ENCODE measurements at regions not wholly inside any gene's neighbourhood (a gene's known extent, or its start where the extent isn't known, plus 50 kb on each side); places are given as distances from the start of the nearest gene placed in this dataset.

DNA sequence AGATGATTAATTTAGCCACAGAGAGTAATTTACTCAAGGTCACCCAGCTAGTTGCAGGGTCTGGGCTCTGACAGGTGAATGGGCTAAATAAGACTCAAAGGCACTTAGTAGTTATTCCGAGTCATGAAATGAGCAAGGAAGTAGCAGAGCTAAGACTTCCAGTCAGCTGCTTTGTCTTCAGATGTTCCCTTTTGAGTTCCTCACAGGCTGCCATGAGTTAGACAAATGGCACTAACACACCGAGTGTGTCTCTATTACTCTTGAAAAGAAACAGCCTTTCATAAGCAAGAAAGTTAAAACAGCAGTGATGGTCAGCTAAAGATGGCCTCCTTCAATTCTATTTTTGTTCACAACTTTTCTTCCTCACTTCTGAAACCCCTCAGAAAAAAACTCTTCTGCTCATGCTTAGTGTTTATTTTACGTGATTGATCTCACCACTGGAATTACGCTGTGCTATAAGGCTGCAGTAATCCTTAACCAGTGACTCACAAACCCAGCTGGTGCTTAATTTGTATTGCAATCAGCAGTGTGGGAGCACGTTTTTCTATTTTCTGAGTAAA is 389.1 kb downstream of the AASDHPPT start:
- no peak overlapping the region for H3K4me3 ChIP-seq (ENCODE audit: low read depth, low read length)
- TF ChIP-seq, protein P1, sequence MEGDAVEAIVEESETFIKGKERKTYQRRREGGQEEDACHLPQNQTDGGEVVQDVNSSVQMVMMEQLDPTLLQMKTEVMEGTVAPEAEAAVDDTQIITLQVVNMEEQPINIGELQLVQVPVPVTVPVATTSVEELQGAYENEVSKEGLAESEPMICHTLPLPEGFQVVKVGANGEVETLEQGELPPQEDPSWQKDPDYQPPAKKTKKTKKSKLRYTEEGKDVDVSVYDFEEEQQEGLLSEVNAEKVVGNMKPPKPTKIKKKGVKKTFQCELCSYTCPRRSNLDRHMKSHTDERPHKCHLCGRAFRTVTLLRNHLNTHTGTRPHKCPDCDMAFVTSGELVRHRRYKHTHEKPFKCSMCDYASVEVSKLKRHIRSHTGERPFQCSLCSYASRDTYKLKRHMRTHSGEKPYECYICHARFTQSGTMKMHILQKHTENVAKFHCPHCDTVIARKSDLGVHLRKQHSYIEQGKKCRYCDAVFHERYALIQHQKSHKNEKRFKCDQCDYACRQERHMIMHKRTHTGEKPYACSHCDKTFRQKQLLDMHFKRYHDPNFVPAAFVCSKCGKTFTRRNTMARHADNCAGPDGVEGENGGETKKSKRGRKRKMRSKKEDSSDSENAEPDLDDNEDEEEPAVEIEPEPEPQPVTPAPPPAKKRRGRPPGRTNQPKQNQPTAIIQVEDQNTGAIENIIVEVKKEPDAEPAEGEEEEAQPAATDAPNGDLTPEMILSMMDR (conservative IDR thresholded peaks at IDR 0.05; ENCODE audit: low read depth, low read length), result no peak
- DNase-seq (ENCODE audit: low read depth), result peak; percentile 93

GRCh38 chr11:106467501-106467900 is 390.0 kb downstream of the AASDHPPT start:
- TF ChIP-seq, protein P1 (conservative IDR thresholded peaks at IDR 0.05; ENCODE audit: low read depth, low read length), result no peak
- no peak for DNase-seq (ENCODE audit: low read depth)
- no peak overlapping the region for H3K4me3 ChIP-seq (ENCODE audit: low read depth, low read length)

DNA sequence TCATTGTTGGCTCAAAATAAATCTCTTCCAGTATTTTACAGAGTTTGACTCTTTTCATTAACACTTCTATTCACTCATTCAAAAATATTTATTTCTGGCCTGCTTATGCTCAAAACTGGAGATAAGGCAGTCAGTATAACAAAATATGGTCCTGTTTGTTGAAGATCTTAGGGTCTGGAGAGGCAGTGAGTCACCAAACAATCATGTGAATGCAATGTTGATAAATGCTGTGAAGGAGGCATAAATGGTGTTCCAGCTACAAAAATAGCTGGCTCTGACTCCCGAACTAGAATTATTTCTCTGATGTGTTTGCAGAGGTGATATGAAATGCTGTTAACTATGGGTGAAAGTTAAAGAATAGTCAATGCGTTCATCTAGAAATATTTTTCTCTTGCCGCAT is 390.6 kb downstream of the AASDHPPT start:
- TF ChIP-seq, protein P1 (conservative IDR thresholded peaks at IDR 0.05; ENCODE audit: low read depth, low read length), result no peak
- H3K4me3 ChIP-seq (ENCODE audit: low read depth, low read length), result no peak overlapping the region
- DNase-seq (ENCODE audit: low read depth), result peak; percentile 78

DNA sequence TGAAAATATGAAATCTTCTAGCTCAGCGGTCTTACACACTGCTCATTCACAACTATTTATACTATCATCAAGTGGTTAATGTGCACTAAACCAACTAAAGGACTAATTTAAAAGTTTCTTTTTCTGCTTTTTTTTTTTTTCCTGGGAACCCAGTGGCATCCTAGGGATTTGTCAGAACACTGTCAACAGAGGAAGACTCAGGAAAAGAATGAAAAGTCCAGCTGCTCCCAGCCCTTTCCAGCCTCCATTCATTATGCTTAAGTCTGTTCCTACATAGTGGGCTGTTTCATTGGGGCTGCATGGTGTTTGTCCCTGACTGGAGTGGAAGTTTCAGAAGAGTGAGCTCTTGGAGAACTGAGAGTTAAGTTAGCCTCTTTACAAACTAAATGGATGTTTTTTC is 391.1 kb downstream of the AASDHPPT start:
- peak; percentile 14 for DNase-seq (ENCODE audit: low read depth)
- H3K4me3 ChIP-seq (ENCODE audit: low read depth, low read length), result no peak overlapping the region
- TF ChIP-seq, protein P1 (conservative IDR thresholded peaks at IDR 0.05; ENCODE audit: low read depth, low read length), result no peak

DNA sequence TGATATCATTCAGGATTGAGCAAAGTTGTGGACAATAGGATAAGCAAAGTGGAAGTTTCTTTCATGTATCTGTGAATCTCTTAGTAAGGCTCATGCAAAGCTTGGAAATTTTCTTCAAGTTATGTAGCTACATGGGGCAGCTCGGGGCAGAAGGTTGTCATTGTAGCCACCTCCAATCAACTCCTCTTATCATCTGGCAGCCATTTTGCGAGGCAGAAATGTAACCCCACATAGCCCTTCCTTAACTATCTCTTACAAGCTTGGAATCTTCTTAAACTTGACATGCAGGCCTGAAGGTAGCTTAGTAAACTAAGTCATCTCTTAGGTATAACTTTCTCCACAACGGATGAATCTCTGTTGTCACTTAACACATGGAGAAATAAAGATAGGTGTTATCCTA is 392.8 kb downstream of the AASDHPPT start:
- DNase-seq (ENCODE audit: low read depth), result no peak
- TF ChIP-seq, protein P1 (conservative IDR thresholded peaks at IDR 0.05; ENCODE audit: low read depth, low read length), result no peak
- no peak overlapping the region for H3K4me3 ChIP-seq (ENCODE audit: low read depth, low read length)

DNA sequence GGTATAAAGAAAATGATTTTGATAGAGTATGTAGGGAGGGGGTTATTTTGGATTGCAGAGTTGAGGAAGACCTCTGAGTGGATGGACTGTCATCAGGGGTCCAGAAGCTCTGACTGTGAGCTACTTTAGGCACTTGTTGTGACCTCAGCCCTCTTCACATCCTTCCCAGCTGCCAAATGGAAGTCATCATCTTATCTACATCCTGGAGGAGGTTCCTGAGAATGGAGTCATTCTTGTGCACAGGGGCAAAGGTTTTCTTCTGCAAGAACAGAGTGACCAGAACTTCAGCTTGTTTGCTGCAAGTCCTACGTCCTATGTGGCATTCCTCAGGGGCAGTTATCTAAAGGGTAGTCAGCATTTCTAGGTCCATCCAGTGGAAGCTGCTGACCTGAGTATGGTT is 393.8 kb downstream of the AASDHPPT start:
- no peak overlapping the region for H3K4me3 ChIP-seq (ENCODE audit: low read depth, low read length)
- TF ChIP-seq, protein P1 (conservative IDR thresholded peaks at IDR 0.05; ENCODE audit: low read depth, low read length), result no peak
- DNase-seq (ENCODE audit: low read depth), result peak; percentile 75

DNA sequence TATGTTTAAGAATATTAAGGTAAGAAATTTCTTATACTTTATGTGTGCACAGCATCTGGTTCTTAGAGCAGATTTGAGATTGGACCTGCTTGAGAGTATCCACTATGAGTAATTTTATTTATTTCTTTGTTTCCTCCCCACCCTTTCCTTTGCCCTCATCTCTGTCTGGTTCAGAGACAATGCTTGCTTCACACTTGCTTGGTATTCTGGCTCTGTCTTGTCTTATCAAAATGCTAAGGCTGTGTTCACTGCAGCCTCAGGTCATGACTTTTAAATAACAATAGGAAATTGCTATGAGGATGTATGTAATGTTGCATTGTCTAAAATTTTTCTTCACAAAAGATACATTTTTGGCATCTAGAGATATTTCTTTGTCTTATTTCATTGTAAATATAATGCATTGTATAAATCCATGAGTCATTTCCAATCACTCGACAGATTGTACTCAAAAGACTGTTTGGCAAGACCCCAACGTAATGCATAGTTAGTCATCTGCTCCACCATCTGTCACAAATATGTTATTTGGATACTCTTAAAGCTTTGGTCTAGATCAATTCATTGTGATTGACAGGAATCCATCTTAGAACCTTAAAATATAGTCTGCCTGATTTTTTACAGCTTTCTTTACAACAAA is 395.7 kb downstream of the AASDHPPT start:
- DNase-seq (ENCODE audit: low read depth), result peak; percentile 44
- H3K4me3 ChIP-seq (ENCODE audit: low read depth, low read length), result no peak overlapping the region
- TF ChIP-seq, protein P1 (conservative IDR thresholded peaks at IDR 0.05; ENCODE audit: low read depth, low read length), result no peak
